Lower leg skin (tissue), 4 donors: ENCODE measurements at regions not wholly inside any gene's neighbourhood (a gene's known extent, or its start where the extent isn't known, plus 50 kb on each side); places are given as distances from the start of the nearest gene placed in this dataset.
A peak's percentile ranks its signal among the peaks of the same experiment; 100 is the strongest.

ENCODE experiments used
- DNase-seq, 2 donors: peaks; one replicate each; pipeline ENCODE4 v3.0.0-alpha.2; 2019; ENCODE audit warnings: low spot score in 2 of 2
- H3K4me3 ChIP-seq: fragments of 200-600 bp; sonication (generic); 2 replicates; pipeline ENCODE4 v1.5.1; 2017; ENCODE audit warnings: mild to moderate bottlenecking, low read depth; ENCODE audit not compliant: poor library complexity, severe bottlenecking
- CTCF ChIP-seq, 3 donors: fragments of 450-650 bp; IDR thresholded peaks; one replicate each; pipeline ENCODE4 v1.5.1; 2016; ENCODE audit warnings: antibody characterized with exemption in 3 of 3, mild to moderate bottlenecking in 3 of 3, moderate library complexity in 2 of 3
- POLR2A ChIP-seq, 2 donors: fragments of 450-650 bp; IDR thresholded peaks; one replicate each; pipeline ENCODE4 v1.6.1; 2016 to 2017; ENCODE audit warnings: antibody characterized with exemption in 2 of 2, mild to moderate bottlenecking in 1 of 2, moderate library complexity in 1 of 2
- WGBS, 2 donors: methylation state at CpG; one replicate each; pipeline ENCODE4 v1.1.5; 2018; 5-methylcytosine and 5-hydroxymethylcytosine counted together
- intact Hi-C: fragments of 100-400 bp; cut with DNase I; formaldehyde crosslinking; loops from one replicate; pipeline ENCODE4 v1.15.0; 2023; ENCODE audit warnings: low total_unique reads

- DNase-seq = no peak
- intact Hi-C loops = no loop called here
- no peak for TF ChIP-seq CTCF (IDR thresholded peaks at IDR 0.05)
- no peak for TF ChIP-seq POLR2A (IDR thresholded peaks at IDR 0.05)
- 82 to 96% methylated on average over 1 of the region's 1 CpG for WGBS, 2 donors
- H3K4me3 ChIP-seq = no peak overlapping the region
These were observed 381.2 kb downstream of the CD83 start for GRCh38 chr6:14498748-14499147.

GRCh38 chr6:14499309-14499708 is 381.7 kb downstream of the CD83 start:
- intact Hi-C loops = no loop called here
- H3K4me3 ChIP-seq = no peak overlapping the region
- no peak for DNase-seq
- 94 to 100% methylated on average over 4 of the region's 4 CpGs for WGBS, 2 donors
- TF ChIP-seq CTCF (IDR thresholded peaks at IDR 0.05) = no peak
- TF ChIP-seq POLR2A (IDR thresholded peaks at IDR 0.05) = no peak

GRCh38 chr6:14499841-14500240 is 382.3 kb downstream of the CD83 start:
- H3K4me3 ChIP-seq = no peak overlapping the region
- 71 to 75% methylated on average over 10 of the region's 10 CpGs for WGBS, 2 donors
- DNase-seq = no peak
- TF ChIP-seq CTCF (IDR thresholded peaks at IDR 0.05) (no peak), POLR2A (IDR thresholded peaks at IDR 0.05) (no peak)
- intact Hi-C loops = no loop called here

GRCh38 chr6:14500809-14501208 is 383.2 kb downstream of the CD83 start:
- TF ChIP-seq POLR2A (IDR thresholded peaks at IDR 0.05) (no peak), CTCF (IDR thresholded peaks at IDR 0.05) (no peak)
- intact Hi-C loops = no loop called here
- H3K4me3 ChIP-seq = no peak overlapping the region
- WGBS, 2 donors = 96 to 98% methylated on average over 2 of the region's 2 CpGs
- no peak for DNase-seq

- no peak for DNase-seq
- intact Hi-C loops = no loop called here
- TF ChIP-seq POLR2A (IDR thresholded peaks at IDR 0.05) (no peak), CTCF (IDR thresholded peaks at IDR 0.05) (no peak)
- H3K4me3 ChIP-seq = no peak overlapping the region
- 97 to 98% methylated on average over 7 of the region's 7 CpGs for WGBS, 2 donors
These were observed 383.7 kb downstream of the CD83 start for GRCh38 chr6:14501240-14501639.

- intact Hi-C loops = no loop called here
- WGBS, 2 donors = 91 to 96% methylated on average over 5 of the region's 5 CpGs
- DNase-seq = peak in 1 of 2 donors; percentile 66
- TF ChIP-seq CTCF (IDR thresholded peaks at IDR 0.05) (no peak), POLR2A (IDR thresholded peaks at IDR 0.05) (no peak)
- H3K4me3 ChIP-seq = no peak overlapping the region
These were observed 384.3 kb downstream of the CD83 start for GRCh38 chr6:14501914-14502313.
